ENCODE measurements at regions not wholly inside any gene's neighbourhood (a gene's known extent, or its start where the extent isn't known, plus 50 kb on each side); places are given as distances from the start of the nearest gene placed in this dataset.

- BruUV-seq (replicated peaks): no TSS peak
- POLR2A ChIA-PET: interaction anchor here (0.8 kb wide), 1 partner anchor 10 kb away, joined by 6 read pairs; no protein-coding TSS in a partner anchor
- Histone ChIP-seq H3K9me2 (ENCODE audit: insufficient read depth, low read length) (no peaks in the 10 kb centered on the region), H3K27ac (ENCODE audit: low read depth, low read length, poor library complexity, severe bottlenecking) (no peak overlapping the region), H3K79me2 (ENCODE audit: insufficient read depth, low read depth, low read length) (no peaks in the 10 kb centered on the region), H4K20me1 (ENCODE audit: insufficient read depth, low read length) (no peaks in the 10 kb centered on the region), H3K36me3 (ENCODE audit: insufficient read depth, low read length) (no peaks in the 10 kb centered on the region), H3K4me2 (ENCODE audit: low read length) (no peak overlapping the region), H2AFZ (ENCODE audit: low read length) (no peak overlapping the region), H3K4me1 (ENCODE audit: insufficient read depth, low read length, poor library complexity, severe bottlenecking) (no peaks in the 10 kb centered on the region), H3K9me3 (ENCODE audit: low read length) (no peaks in the 10 kb centered on the region), H3K4me3 (ENCODE audit: low read depth, low read length, poor library complexity, severe bottlenecking) (no peak overlapping the region)
- intact Hi-C loops (cut with micrococcal nuclease; ENCODE audit: unreplicated experiment): no loop called here
- DNase-seq (ENCODE audit: low spot score): no peak
- CTCF ChIA-PET (ENCODE audit: unreplicated experiment): no interaction called here
- TF ChIP-seq EZH2phosphoT487 (IDR thresholded peaks at IDR 0.05; ENCODE audit: borderline replicate concordance, low read depth, low read length) (no peak), CTCF (conservative IDR thresholded peaks at IDR 0.05; ENCODE audit: low read length) (no peak)
Measured at GRCh38 chr7:113825832-113826231, 93.0 kb downstream of the PPP1R3A start.

GRCh38 chr7:113824117-113824823 is 94.5 kb downstream of the PPP1R3A start:
- Histone ChIP-seq H3K9me2 (ENCODE audit: insufficient read depth, low read length) (no peaks in the 10 kb centered on the region), H3K36me3 (ENCODE audit: insufficient read depth, low read length) (no peaks in the 10 kb centered on the region), H3K27ac (ENCODE audit: low read depth, low read length, poor library complexity, severe bottlenecking) (no peak overlapping the region), H3K9me3 (ENCODE audit: low read length) (no peaks in the 10 kb centered on the region), H3K4me3 (ENCODE audit: low read depth, low read length, poor library complexity, severe bottlenecking) (no peak overlapping the region), H2AFZ (ENCODE audit: low read length) (no peak overlapping the region), H3K4me1 (ENCODE audit: insufficient read depth, low read length, poor library complexity, severe bottlenecking) (no peaks in the 10 kb centered on the region), H3K4me2 (ENCODE audit: low read length) (no peak overlapping the region), H3K79me2 (ENCODE audit: insufficient read depth, low read depth, low read length) (no peaks in the 10 kb centered on the region), H4K20me1 (ENCODE audit: insufficient read depth, low read length) (no peaks in the 10 kb centered on the region)
- intact Hi-C loops (cut with micrococcal nuclease; ENCODE audit: unreplicated experiment): no loop called here
- TF ChIP-seq CTCF (conservative IDR thresholded peaks at IDR 0.05; ENCODE audit: low read length) (no peak), EZH2phosphoT487 (IDR thresholded peaks at IDR 0.05; ENCODE audit: borderline replicate concordance, low read depth, low read length) (no peak)
- CTCF ChIA-PET (ENCODE audit: unreplicated experiment): no interaction called here
- POLR2A ChIA-PET: interaction anchor here (0.7 kb wide), 1 partner anchor 27 kb away, joined by 3 read pairs; no protein-coding TSS in a partner anchor
- no TSS peak for BruUV-seq (replicated peaks)
- no peak for DNase-seq (ENCODE audit: low spot score)

- no peaks in the 10 kb centered on the region for H3K36me3 ChIP-seq (ENCODE audit: insufficient read depth, low read length)
- H3K4me2 ChIP-seq (ENCODE audit: low read length): no peak overlapping the region
- no peaks in the 10 kb centered on the region for H4K20me1 ChIP-seq (ENCODE audit: insufficient read depth, low read length)
- H3K27ac ChIP-seq (ENCODE audit: low read depth, low read length, poor library complexity, severe bottlenecking): no peak overlapping the region
- H3K9me2 ChIP-seq (ENCODE audit: insufficient read depth, low read length): no peaks in the 10 kb centered on the region
- H3K4me1 ChIP-seq (ENCODE audit: insufficient read depth, low read length, poor library complexity, severe bottlenecking): no peaks in the 10 kb centered on the region
- CTCF ChIA-PET (ENCODE audit: unreplicated experiment): interaction anchor here (0.5 kb wide), 1 partner anchor 204 kb away, joined by 3 read pairs; no protein-coding TSS in a partner anchor
- no peak for DNase-seq (ENCODE audit: low spot score)
- no peaks in the 10 kb centered on the region for H3K79me2 ChIP-seq (ENCODE audit: insufficient read depth, low read depth, low read length)
- H3K9me3 ChIP-seq (ENCODE audit: low read length): no peaks in the 10 kb centered on the region
- intact Hi-C loops (cut with micrococcal nuclease; ENCODE audit: unreplicated experiment): no loop called here
- H2AFZ ChIP-seq (ENCODE audit: low read length): no peak overlapping the region
- no peak for TF ChIP-seq EZH2phosphoT487 (IDR thresholded peaks at IDR 0.05; ENCODE audit: borderline replicate concordance, low read depth, low read length)
- no peak for TF ChIP-seq CTCF (conservative IDR thresholded peaks at IDR 0.05; ENCODE audit: low read length)
- BruUV-seq (replicated peaks): no TSS peak
- H3K4me3 ChIP-seq (ENCODE audit: low read depth, low read length, poor library complexity, severe bottlenecking): no peak overlapping the region
- POLR2A ChIA-PET: interaction anchor here (1.1 kb wide), 1 partner anchor 16 kb away, joined by 3 read pairs; no protein-coding TSS in a partner anchor
Measured at GRCh38 chr7:113819474-113819873, 99.3 kb downstream of the PPP1R3A start.

Measured in OCI-LY7 (cell line).